ENCODE measurements at regions not wholly inside any gene's neighbourhood (a gene's known extent, or its start where the extent isn't known, plus 50 kb on each side); places are given as distances from the start of the nearest gene placed in this dataset.

GRCh38 chr3:180420016-180420415, 181.9 kb upstream of the TTC14 start (continued):
- TF ChIP-seq NR1H2 (CRISPR knock-in tag; IDR thresholded peaks at IDR 0.05) = no peak
- TF ChIP-seq NFATC4 (CRISPR knock-in tag; IDR thresholded peaks at IDR 0.05) = no peak
- TF ChIP-seq RELA (CRISPR knock-in tag; IDR thresholded peaks at IDR 0.05; ENCODE audit: borderline replicate concordance) = no peak
- no peak for TF ChIP-seq HMGXB4 (CRISPR knock-in tag; IDR thresholded peaks at IDR 0.05)
- no peak for TF ChIP-seq ZNF416 (CRISPR knock-in tag; IDR thresholded peaks at IDR 0.05)
- no peak for TF ChIP-seq IRF2 (CRISPR knock-in tag; IDR thresholded peaks at IDR 0.05; ENCODE audit: borderline replicate concordance, low read depth)
- TF ChIP-seq CREM (CRISPR knock-in tag; IDR thresholded peaks at IDR 0.05) = no peak
- no peak for TF ChIP-seq KAT7 (CRISPR knock-in tag; IDR thresholded peaks at IDR 0.05; ENCODE audit: borderline replicate concordance)
- no peak for TF ChIP-seq ARID4B (CRISPR knock-in tag; IDR thresholded peaks at IDR 0.05; ENCODE audit: borderline replicate concordance)

GRCh38 chr3:180420804-180421203, 181.2 kb upstream of the TTC14 start:
- CTCF ChIA-PET = no interaction called here
- Mint-ChIP-seq H3K4me1 (no peaks in the 10 kb centered on the region), H3K9me3 (no peaks in the 10 kb centered on the region), H3K27ac (no peak overlapping the region), H3K27me3 (ENCODE audit: low read depth) (no peaks in the 10 kb centered on the region), H3K4me3 (no peak overlapping the region), H3K36me3 (no peaks in the 10 kb centered on the region)
- ATAC-seq (no peak), DNase-seq (ENCODE audit: low spot score) (no peak)
- POLR2A ChIA-PET = no interaction called here
- TF ChIP-seq AFF4 (CRISPR knock-in tag; IDR thresholded peaks at IDR 0.05; ENCODE audit: borderline replicate concordance) = no peak
- TF ChIP-seq E2F5 (CRISPR knock-in tag; IDR thresholded peaks at IDR 0.05) = no peak
- no peak for TF ChIP-seq ARID4B (CRISPR knock-in tag; IDR thresholded peaks at IDR 0.05; ENCODE audit: borderline replicate concordance)
- no peak for TF ChIP-seq SMAD3 (CRISPR knock-in tag; IDR thresholded peaks at IDR 0.05; ENCODE audit: borderline replicate concordance)
- no peak for TF ChIP-seq TEAD4 (CRISPR knock-in tag; IDR thresholded peaks at IDR 0.05)
- no peak for TF ChIP-seq FOXK1 (CRISPR knock-in tag; IDR thresholded peaks at IDR 0.05)
- TF ChIP-seq RORB (CRISPR knock-in tag; IDR thresholded peaks at IDR 0.05) = no peak
- no peak for TF ChIP-seq FOXP1 (CRISPR knock-in tag; IDR thresholded peaks at IDR 0.05; ENCODE audit: borderline replicate concordance)
- no peak for TF ChIP-seq SP1 (CRISPR knock-in tag; conservative IDR thresholded peaks at IDR 0.05)
- no peak for TF ChIP-seq ZNF281 (CRISPR knock-in tag; IDR thresholded peaks at IDR 0.05)
- no peak for TF ChIP-seq ZNF121 (CRISPR knock-in tag; IDR thresholded peaks at IDR 0.05)

Data from WTC11 (cell line).